Activated T-helper 1 cell treated with anti-CD3 and anti-CD28 coated beads, Interleukin-12 subunit alpha, Interleukin-12 subunit beta, Interleukin-2, Interleukin-4 antibody, amounts not matched to agents 30 ng/mL and 10 ng/mL and 1 ng/mL, durations not matched to agents 14 hours and 24 hours and 36 hours (primary cell): ENCODE measurements at regions not wholly inside any gene's neighbourhood (a gene's known extent, or its start where the extent isn't known, plus 50 kb on each side); places are given as distances from the start of the nearest gene placed in this dataset.

Experiments
- DNase-seq: peaks from one replicate; pipeline ENCODE4 v3.0.0; 2021; ENCODE audit warnings: low spot score
- H3K27ac Mint-ChIP-seq: one replicate; pipeline ENCODE4 v1.8.0; 2021; ENCODE audit warnings: mild to moderate bottlenecking, mixed read lengths
- H3K27me3 Mint-ChIP-seq: one replicate; pipeline ENCODE4 v1.8.0; 2022; ENCODE audit warnings: mild to moderate bottlenecking, moderate library complexity, mixed read lengths; ENCODE audit not compliant: insufficient read depth
- H3K36me3 Mint-ChIP-seq: one replicate; pipeline ENCODE4 v1.8.0; 2021; ENCODE audit warnings: low read depth, mixed read lengths
- H3K4me1 Mint-ChIP-seq: one replicate; pipeline ENCODE4 v1.8.0; 2021; ENCODE audit warnings: low read depth, mixed read lengths
- H3K4me3 Mint-ChIP-seq: one replicate; pipeline ENCODE4 v1.8.0; 2021; ENCODE audit warnings: mild to moderate bottlenecking, moderate library complexity, mixed read lengths
- H3K9me3 Mint-ChIP-seq: one replicate; pipeline ENCODE4 v1.8.0; 2021; ENCODE audit warnings: mixed read lengths
- intact Hi-C: fragments of 100-400 bp; cut with micrococcal nuclease; formaldehyde crosslinking; loops from one replicate; pipeline ENCODE4 v1.15.1; 2024

- no peak overlapping the region for H3K4me3 Mint-ChIP-seq
- no peaks in the 10 kb centered on the region for H3K27me3 Mint-ChIP-seq
- DNase-seq: no peak
- no peaks in the 10 kb centered on the region for H3K36me3 Mint-ChIP-seq
- H3K4me1 Mint-ChIP-seq: no peaks in the 10 kb centered on the region
- no peaks in the 10 kb centered on the region for H3K9me3 Mint-ChIP-seq
- intact Hi-C loops: no loop called here
- no peak overlapping the region for H3K27ac Mint-ChIP-seq
Observed at GRCh38 chr22:48646216-48646925, 1181.3 kb downstream of the BRD1 start.

- H3K27ac Mint-ChIP-seq: no peak overlapping the region
- intact Hi-C loops: no loop called here
- no peaks in the 10 kb centered on the region for H3K36me3 Mint-ChIP-seq
- H3K27me3 Mint-ChIP-seq: no peaks in the 10 kb centered on the region
- DNase-seq: no peak
- no peaks in the 10 kb centered on the region for H3K9me3 Mint-ChIP-seq
- no peaks in the 10 kb centered on the region for H3K4me1 Mint-ChIP-seq
- no peak overlapping the region for H3K4me3 Mint-ChIP-seq
Observed at GRCh38 chr22:48645766-48646165, 1181.9 kb downstream of the BRD1 start.

GRCh38 chr22:48644997-48645396 lies 1182.7 kb downstream of the BRD1 start:
- Mint-ChIP-seq H3K9me3 (no peaks in the 10 kb centered on the region), H3K27ac (no peak overlapping the region), H3K4me3 (no peak overlapping the region), H3K27me3 (no peaks in the 10 kb centered on the region), H3K4me1 (no peaks in the 10 kb centered on the region), H3K36me3 (no peaks in the 10 kb centered on the region)
- no peak for DNase-seq
- intact Hi-C loops: no loop called here

- DNase-seq: no peak
- H3K4me1 Mint-ChIP-seq: no peaks in the 10 kb centered on the region
- H3K27ac Mint-ChIP-seq: no peak overlapping the region
- H3K36me3 Mint-ChIP-seq: no peaks in the 10 kb centered on the region
- H3K9me3 Mint-ChIP-seq: no peaks in the 10 kb centered on the region
- no peak overlapping the region for H3K4me3 Mint-ChIP-seq
- no peaks in the 10 kb centered on the region for H3K27me3 Mint-ChIP-seq
- intact Hi-C loops: no loop called here
Observed at GRCh38 chr22:48644108-48644507, 1183.6 kb downstream of the BRD1 start.

- no peaks in the 10 kb centered on the region for H3K9me3 Mint-ChIP-seq
- H3K27ac Mint-ChIP-seq: no peak overlapping the region
- H3K4me1 Mint-ChIP-seq: no peaks in the 10 kb centered on the region
- no peak for DNase-seq
- no peaks in the 10 kb centered on the region for H3K36me3 Mint-ChIP-seq
- no peak overlapping the region for H3K4me3 Mint-ChIP-seq
- intact Hi-C loops: no loop called here
- no peaks in the 10 kb centered on the region for H3K27me3 Mint-ChIP-seq
Observed at GRCh38 chr22:48643066-48643731, 1184.5 kb downstream of the BRD1 start.

- H3K4me1 Mint-ChIP-seq: no peaks in the 10 kb centered on the region
- no peak overlapping the region for H3K4me3 Mint-ChIP-seq
- DNase-seq: no peak
- no peaks in the 10 kb centered on the region for H3K9me3 Mint-ChIP-seq
- no peaks in the 10 kb centered on the region for H3K36me3 Mint-ChIP-seq
- intact Hi-C loops: no loop called here
- no peaks in the 10 kb centered on the region for H3K27me3 Mint-ChIP-seq
- H3K27ac Mint-ChIP-seq: no peak overlapping the region
Observed at GRCh38 chr22:48642550-48642949, 1185.1 kb downstream of the BRD1 start.

GRCh38 chr22:48641906-48642475 lies 1185.7 kb downstream of the BRD1 start:
- Mint-ChIP-seq H3K27me3 (no peaks in the 10 kb centered on the region), H3K27ac (no peak overlapping the region), H3K4me1 (no peaks in the 10 kb centered on the region), H3K4me3 (no peak overlapping the region), H3K36me3 (no peaks in the 10 kb centered on the region), H3K9me3 (no peaks in the 10 kb centered on the region)
- DNase-seq: no peak
- intact Hi-C loops: no loop called here

- intact Hi-C loops: no loop called here
- Mint-ChIP-seq H3K9me3 (no peaks in the 10 kb centered on the region), H3K36me3 (no peaks in the 10 kb centered on the region), H3K27me3 (no peaks in the 10 kb centered on the region), H3K4me1 (no peaks in the 10 kb centered on the region), H3K4me3 (no peak overlapping the region), H3K27ac (no peak overlapping the region)
- no peak for DNase-seq
Observed at GRCh38 chr22:48640890-48641841, 1186.5 kb downstream of the BRD1 start.

- no peak for DNase-seq
- no peaks in the 10 kb centered on the region for H3K27me3 Mint-ChIP-seq
- intact Hi-C loops: no loop called here
- H3K9me3 Mint-ChIP-seq: no peaks in the 10 kb centered on the region
- H3K36me3 Mint-ChIP-seq: no peaks in the 10 kb centered on the region
- H3K4me1 Mint-ChIP-seq: no peaks in the 10 kb centered on the region
- H3K4me3 Mint-ChIP-seq: no peak overlapping the region
- H3K27ac Mint-ChIP-seq: no peak overlapping the region
Observed at GRCh38 chr22:48639896-48640748, 1187.6 kb downstream of the BRD1 start.

- intact Hi-C loops: no loop called here
- Mint-ChIP-seq H3K27me3 (no peaks in the 10 kb centered on the region), H3K27ac (no peak overlapping the region), H3K9me3 (no peaks in the 10 kb centered on the region), H3K4me3 (no peak overlapping the region), H3K4me1 (no peaks in the 10 kb centered on the region), H3K36me3 (no peaks in the 10 kb centered on the region)
- DNase-seq: no peak
Observed at GRCh38 chr22:48639021-48639795, 1188.5 kb downstream of the BRD1 start.

- Mint-ChIP-seq H3K27me3 (no peaks in the 10 kb centered on the region), H3K27ac (no peak overlapping the region), H3K4me3 (no peak overlapping the region), H3K36me3 (no peaks in the 10 kb centered on the region), H3K9me3 (no peaks in the 10 kb centered on the region), H3K4me1 (no peaks in the 10 kb centered on the region)
- intact Hi-C loops: no loop called here
- DNase-seq: no peak
Observed at GRCh38 chr22:48637231-48637630, 1190.4 kb downstream of the BRD1 start.

- Mint-ChIP-seq H3K27me3 (no peaks in the 10 kb centered on the region), H3K4me1 (no peaks in the 10 kb centered on the region), H3K36me3 (no peaks in the 10 kb centered on the region), H3K4me3 (no peak overlapping the region), H3K9me3 (no peaks in the 10 kb centered on the region), H3K27ac (no peak overlapping the region)
- DNase-seq: no peak
- intact Hi-C loops: no loop called here
Observed at GRCh38 chr22:48636746-48637145, 1190.9 kb downstream of the BRD1 start.
